ENCODE measurements at regions not wholly inside any gene's neighbourhood (a gene's known extent, or its start where the extent isn't known, plus 50 kb on each side); places are given as distances from the start of the nearest gene placed in this dataset.

GRCh38 chr10:71009126-71009525, 120.8 kb upstream of the PCBD1 start:
- TF ChIP-seq CTCF (IDR thresholded peaks at IDR 0.05) (no peak), POLR2A (IDR thresholded peaks at IDR 0.05) (no peak)
